ENCODE measurements at regions not wholly inside any gene's neighbourhood (a gene's known extent, or its start where the extent isn't known, plus 50 kb on each side); places are given as distances from the start of the nearest gene placed in this dataset.
"Not testable (repeated sequence)": the region's sequence is repeated elsewhere in the genome, so short reads cannot be mapped to it uniquely, and the experiment has no call there.

- H3K4me3 ChIP-seq (ENCODE audit: control insufficient read depth in 1 of 7, extremely low read depth in 1 of 7, insufficient read depth in 4 of 7, low read depth in 2 of 7, low read length in 6 of 7): no peak overlapping the region
- CTCF ChIA-PET: no interaction called here
Observed at GRCh38 chr7:17044396-17044795, 162.6 kb upstream of the AGR3 start.

GRCh38 chr7:17044861-17045260 is 163.1 kb upstream of the AGR3 start:
- Histone ChIP-seq H3K4me3 (ENCODE audit: control insufficient read depth in 1 of 7, extremely low read depth in 1 of 7, insufficient read depth in 4 of 7, low read depth in 2 of 7, low read length in 6 of 7) (no peak overlapping the region), H3K4me1 (ENCODE audit: control extremely low read depth in 1 of 4, control insufficient read depth in 4 of 4, insufficient read depth in 4 of 4, low read length in 3 of 4) (peaks cover 6 to 47% (median 23%) of the 10 kb centered on the region in 4 experiments), H3K27ac (ENCODE audit: insufficient read depth in 1 of 2, low read depth in 1 of 2, low read length in 2 of 2, poor library complexity in 1 of 2, severe bottlenecking in 2 of 2) (no peak overlapping the region), H3K27me3 (replicated peaks in 2 of 5; ENCODE audit: control insufficient read depth in 4 of 5, insufficient read depth in 5 of 5, low read length in 4 of 5) (no peaks in the 10 kb centered on the region), H3K36me3 (ENCODE audit: control insufficient read depth in 4 of 4, insufficient read depth in 4 of 4, low read length in 3 of 4) (no peaks in the 10 kb centered on the region), H3K9me3 (ENCODE audit: control extremely low read depth in 1 of 5, control insufficient read depth in 4 of 5, insufficient read depth in 2 of 5, low read depth in 1 of 5, low read length in 4 of 5) (no peaks in the 10 kb centered on the region)
- POLR2A ChIA-PET: no interaction called here
- CTCF ChIA-PET: interaction anchor here (1.2 kb wide), 1 partner anchor 10 kb away, joined by 3 read pairs; no protein-coding TSS in a partner anchor
- WGBS (ENCODE audit: insufficient coverage): 83% methylated on average over 1 of the region's 2 CpGs
- peak in 2 of 3 donors; percentile 39 to 70 for DNase-seq

More at GRCh38 chr7:17044396-17044795, 162.6 kb upstream of the AGR3 start:
- Histone ChIP-seq H3K9me3 (ENCODE audit: control extremely low read depth in 1 of 5, control insufficient read depth in 4 of 5, insufficient read depth in 2 of 5, low read depth in 1 of 5, low read length in 4 of 5) (no peaks in the 10 kb centered on the region), H3K27ac (ENCODE audit: insufficient read depth in 1 of 2, low read depth in 1 of 2, low read length in 2 of 2, poor library complexity in 1 of 2, severe bottlenecking in 2 of 2) (no peak overlapping the region), H3K36me3 (ENCODE audit: control insufficient read depth in 4 of 4, insufficient read depth in 4 of 4, low read length in 3 of 4) (no peaks in the 10 kb centered on the region), H3K4me1 (ENCODE audit: control extremely low read depth in 1 of 4, control insufficient read depth in 4 of 4, insufficient read depth in 4 of 4, low read length in 3 of 4) (peaks cover 6 to 49% (median 23%) of the 10 kb centered on the region in 4 experiments), H3K27me3 (replicated peaks in 2 of 5; ENCODE audit: control insufficient read depth in 4 of 5, insufficient read depth in 5 of 5, low read length in 4 of 5) (no peaks in the 10 kb centered on the region)
- peak in 1 of 3 donors; percentile 28 for DNase-seq
- 100% methylated on average over 2 of the region's 2 CpGs for WGBS (ENCODE audit: insufficient coverage)
- POLR2A ChIA-PET: no interaction called here

DNA sequence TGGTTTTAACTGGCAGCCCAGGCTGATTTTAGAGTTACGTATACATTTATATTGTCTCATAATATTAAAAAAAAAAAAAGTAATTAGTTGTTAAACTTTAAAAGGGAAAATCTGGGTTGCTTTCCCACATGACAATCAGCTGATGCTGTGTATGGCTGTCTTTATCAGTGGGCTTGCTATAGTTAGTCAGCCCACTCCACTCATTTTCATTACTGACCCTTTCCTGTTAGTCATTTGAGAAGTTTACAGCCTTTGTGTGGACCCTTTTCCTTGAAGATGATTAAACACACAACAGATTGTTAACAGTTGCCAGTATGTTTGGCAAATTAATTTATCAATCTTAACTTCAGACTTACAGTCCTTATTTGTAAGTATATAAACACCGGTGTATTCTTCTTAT is 164.5 kb upstream of the AGR3 start:
- DNase-seq: no peak
- WGBS (ENCODE audit: insufficient coverage): no CpG with 5 or more reads among the region's 2 CpGs
- no peak overlapping the region for H3K27ac ChIP-seq (ENCODE audit: insufficient read depth in 1 of 2, low read depth in 1 of 2, low read length in 2 of 2, poor library complexity in 1 of 2, severe bottlenecking in 2 of 2)
- no peak overlapping the region for H3K4me3 ChIP-seq (ENCODE audit: control insufficient read depth in 1 of 7, extremely low read depth in 1 of 7, insufficient read depth in 4 of 7, low read depth in 2 of 7, low read length in 6 of 7)
- no peaks in the 10 kb centered on the region for H3K36me3 ChIP-seq (ENCODE audit: control insufficient read depth in 4 of 4, insufficient read depth in 4 of 4, low read length in 3 of 4)
- H3K4me1 ChIP-seq (ENCODE audit: control extremely low read depth in 1 of 4, control insufficient read depth in 4 of 4, insufficient read depth in 4 of 4, low read length in 3 of 4): peaks cover 6 to 37% (median 21%) of the 10 kb centered on the region in 4 experiments
- ChIA-PET POLR2A (no interaction called here), CTCF (interaction anchor here (0.8 to 2.7 kb wide), 2 partner anchors 11 to 245 kb away, joined by 3 to 8 read pairs; no protein-coding TSS in a partner anchor)
- no peaks in the 10 kb centered on the region for H3K27me3 ChIP-seq (replicated peaks in 2 of 5; ENCODE audit: control insufficient read depth in 4 of 5, insufficient read depth in 5 of 5, low read length in 4 of 5)
- H3K9me3 ChIP-seq (ENCODE audit: control extremely low read depth in 1 of 5, control insufficient read depth in 4 of 5, insufficient read depth in 2 of 5, low read depth in 1 of 5, low read length in 4 of 5): no peaks in the 10 kb centered on the region

GRCh38 chr7:17046666-17047065 is 164.9 kb upstream of the AGR3 start:
- H3K27me3 ChIP-seq (replicated peaks in 2 of 5; ENCODE audit: control insufficient read depth in 4 of 5, insufficient read depth in 5 of 5, low read length in 4 of 5): no peaks in the 10 kb centered on the region
- H3K4me1 ChIP-seq (ENCODE audit: control extremely low read depth in 1 of 4, control insufficient read depth in 4 of 4, insufficient read depth in 4 of 4, low read length in 3 of 4): peaks cover 6 to 33% (median 19%) of the 10 kb centered on the region in 4 experiments
- no peaks in the 10 kb centered on the region for H3K9me3 ChIP-seq (ENCODE audit: control extremely low read depth in 1 of 5, control insufficient read depth in 4 of 5, insufficient read depth in 2 of 5, low read depth in 1 of 5, low read length in 4 of 5)
- H3K4me3 ChIP-seq (ENCODE audit: control insufficient read depth in 1 of 7, extremely low read depth in 1 of 7, insufficient read depth in 4 of 7, low read depth in 2 of 7, low read length in 6 of 7): no peak overlapping the region
- no peaks in the 10 kb centered on the region for H3K36me3 ChIP-seq (ENCODE audit: control insufficient read depth in 4 of 4, insufficient read depth in 4 of 4, low read length in 3 of 4)
- no peak overlapping the region for H3K27ac ChIP-seq (ENCODE audit: insufficient read depth in 1 of 2, low read depth in 1 of 2, low read length in 2 of 2, poor library complexity in 1 of 2, severe bottlenecking in 2 of 2)
- DNase-seq: no peak
- whole genome bisulfite sequencing (ENCODE audit: insufficient coverage): 100% methylated on average over 1 of the region's 6 CpGs
- POLR2A ChIA-PET: no interaction called here
- CTCF ChIA-PET: interaction anchor here (0.6 to 2.7 kb wide), 3 partner anchors 11 to 1042 kb away, joined by 3 to 9 read pairs (median 8); no protein-coding TSS in a partner anchor

DNA sequence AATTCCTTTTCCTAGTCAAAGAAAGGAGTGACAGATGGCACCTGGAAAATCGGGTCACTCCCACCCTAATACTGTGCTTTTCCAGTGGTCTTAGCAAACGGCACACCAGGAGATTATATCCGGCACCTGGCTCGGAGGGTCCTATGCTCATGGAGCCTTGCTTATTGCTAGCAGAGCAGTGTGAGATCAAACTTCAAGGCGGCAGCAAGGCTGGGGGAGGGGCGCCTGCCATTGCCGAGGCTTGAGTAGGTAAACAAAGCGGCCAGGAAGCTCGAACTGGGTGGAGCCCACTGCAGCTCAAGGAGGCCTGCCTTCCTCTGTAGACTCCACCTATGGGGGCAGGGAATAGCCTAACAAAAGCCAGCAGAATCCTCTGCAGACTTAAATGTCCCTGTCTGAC is 171.4 kb upstream of the AGR3 start:
- H3K27me3 ChIP-seq (replicated peaks in 2 of 5; ENCODE audit: control insufficient read depth in 4 of 5, insufficient read depth in 5 of 5, low read length in 4 of 5); H3K36me3 ChIP-seq (ENCODE audit: control insufficient read depth in 4 of 4, insufficient read depth in 4 of 4, low read length in 3 of 4); H3K4me3 ChIP-seq (ENCODE audit: control insufficient read depth in 1 of 7, extremely low read depth in 1 of 7, insufficient read depth in 4 of 7, low read depth in 2 of 7, low read length in 6 of 7); H3K9me3 ChIP-seq (ENCODE audit: control extremely low read depth in 1 of 5, control insufficient read depth in 4 of 5, insufficient read depth in 2 of 5, low read depth in 1 of 5, low read length in 4 of 5); CTCF ChIA-PET; H3K27ac ChIP-seq (ENCODE audit: insufficient read depth in 1 of 2, low read depth in 1 of 2, low read length in 2 of 2, poor library complexity in 1 of 2, severe bottlenecking in 2 of 2); DNase-seq; POLR2A ChIA-PET: not testable (repeated sequence)
- 97% methylated on average over 9 of the region's 9 CpGs for WGBS (ENCODE audit: insufficient coverage)
- peaks cover 0 to 15% (median 5%) of the 10 kb centered on the region in 4 experiments for H3K4me1 ChIP-seq (ENCODE audit: control extremely low read depth in 1 of 4, control insufficient read depth in 4 of 4, insufficient read depth in 4 of 4, low read length in 3 of 4)

DNA sequence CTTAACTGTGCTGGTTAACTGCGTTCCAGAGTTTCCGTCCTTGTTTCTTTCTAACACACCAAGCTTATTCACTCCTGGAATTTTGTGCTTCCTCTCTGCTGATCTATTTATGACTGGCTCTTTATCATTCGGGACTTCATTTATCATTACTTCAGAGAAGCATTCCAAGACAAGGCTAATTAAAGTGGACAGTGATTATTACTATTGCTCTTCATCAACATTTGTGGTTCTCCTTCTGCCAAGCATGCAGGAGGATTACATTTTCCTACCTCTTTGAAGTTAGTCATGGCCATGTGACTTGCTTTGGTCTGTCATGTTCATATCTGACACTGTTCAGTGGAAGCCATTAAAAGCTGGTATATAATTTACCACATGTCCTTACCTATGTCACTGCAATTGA is 172.4 kb upstream of the AGR3 start:
- peaks cover 3 to 24% (median 12%) of the 10 kb centered on the region in 4 experiments for H3K4me1 ChIP-seq (ENCODE audit: control extremely low read depth in 1 of 4, control insufficient read depth in 4 of 4, insufficient read depth in 4 of 4, low read length in 3 of 4)
- WGBS (ENCODE audit: insufficient coverage): 100% methylated on average over 2 of the region's 3 CpGs
- no peaks in the 10 kb centered on the region for H3K27me3 ChIP-seq (replicated peaks in 2 of 5; ENCODE audit: control insufficient read depth in 4 of 5, insufficient read depth in 5 of 5, low read length in 4 of 5)
- no peaks in the 10 kb centered on the region for H3K9me3 ChIP-seq (ENCODE audit: control extremely low read depth in 1 of 5, control insufficient read depth in 4 of 5, insufficient read depth in 2 of 5, low read depth in 1 of 5, low read length in 4 of 5)
- DNase-seq: no peak
- no peaks in the 10 kb centered on the region for H3K36me3 ChIP-seq (ENCODE audit: control insufficient read depth in 4 of 4, insufficient read depth in 4 of 4, low read length in 3 of 4)
- H3K27ac ChIP-seq (ENCODE audit: insufficient read depth in 1 of 2, low read depth in 1 of 2, low read length in 2 of 2, poor library complexity in 1 of 2, severe bottlenecking in 2 of 2): no peak overlapping the region
- no peak overlapping the region for H3K4me3 ChIP-seq (ENCODE audit: control insufficient read depth in 1 of 7, extremely low read depth in 1 of 7, insufficient read depth in 4 of 7, low read depth in 2 of 7, low read length in 6 of 7)
- POLR2A ChIA-PET: no interaction called here
- CTCF ChIA-PET: interaction anchor here (1.2 kb wide), 1 partner anchor 16 kb away, joined by 3 read pairs; no protein-coding TSS in a partner anchor

DNA sequence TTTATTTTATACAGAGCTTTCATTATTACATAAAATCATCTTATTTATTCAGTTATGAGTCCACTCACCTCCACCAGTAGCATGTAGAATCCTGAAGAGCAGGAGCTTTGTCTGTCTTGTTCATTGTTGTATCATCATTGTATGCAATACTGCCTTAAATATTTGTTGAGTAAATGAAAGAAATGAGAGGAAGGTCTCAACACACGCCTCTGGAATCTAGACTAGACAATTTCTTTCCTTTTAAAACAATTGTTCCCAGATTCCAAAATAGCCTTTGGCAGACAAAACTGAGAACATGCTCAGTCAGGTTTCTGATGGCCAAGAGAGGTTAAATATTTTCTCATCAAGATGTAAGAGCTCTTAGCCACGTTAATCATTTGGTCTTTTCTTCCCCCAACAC is 173.1 kb upstream of the AGR3 start:
- Histone ChIP-seq H3K4me1 (ENCODE audit: control extremely low read depth in 1 of 4, control insufficient read depth in 4 of 4, insufficient read depth in 4 of 4, low read length in 3 of 4) (peaks cover 3 to 28% (median 15%) of the 10 kb centered on the region in 4 experiments), H3K4me3 (ENCODE audit: control insufficient read depth in 1 of 7, extremely low read depth in 1 of 7, insufficient read depth in 4 of 7, low read depth in 2 of 7, low read length in 6 of 7) (no peak overlapping the region), H3K27me3 (replicated peaks in 2 of 5; ENCODE audit: control insufficient read depth in 4 of 5, insufficient read depth in 5 of 5, low read length in 4 of 5) (no peaks in the 10 kb centered on the region), H3K9me3 (ENCODE audit: control extremely low read depth in 1 of 5, control insufficient read depth in 4 of 5, insufficient read depth in 2 of 5, low read depth in 1 of 5, low read length in 4 of 5) (no peaks in the 10 kb centered on the region), H3K36me3 (ENCODE audit: control insufficient read depth in 4 of 4, insufficient read depth in 4 of 4, low read length in 3 of 4) (no peaks in the 10 kb centered on the region), H3K27ac (ENCODE audit: insufficient read depth in 1 of 2, low read depth in 1 of 2, low read length in 2 of 2, poor library complexity in 1 of 2, severe bottlenecking in 2 of 2) (no peak overlapping the region)
- ChIA-PET CTCF (interaction anchor here (1.2 to 1.8 kb wide), 3 partner anchors 12 to 241 kb away, joined by 3 to 5 read pairs (median 5); no protein-coding TSS in a partner anchor), POLR2A (no interaction called here)
- no peak for DNase-seq
- no CpG with 5 or more reads among the region's 2 CpGs for WGBS (ENCODE audit: insufficient coverage)

Data from common myeloid progenitor, CD34-positive (primary cell).